ENCODE measurements at regions not wholly inside any gene's neighbourhood (a gene's known extent, or its start where the extent isn't known, plus 50 kb on each side); places are given as distances from the start of the nearest gene placed in this dataset.

- H3K4me1 ChIP-seq (ENCODE audit: control insufficient read depth, insufficient read depth, low read length) = peaks cover 2% of the 10 kb centered on the region; the same call in 1 of the 2 replicates
- TF ChIP-seq ELK1 (IDR thresholded peaks at IDR 0.05; ENCODE audit: borderline replicate concordance, low read depth, low read length) = no peak
- TF ChIP-seq CTCF (conservative IDR thresholded peaks at IDR 0.05; ENCODE audit: low read depth, low read length) = no peak
- TF ChIP-seq RFX5 (IDR thresholded peaks at IDR 0.05; ENCODE audit: low read depth, low read length) = no peak
- no peak for TF ChIP-seq RCOR1 (IDR thresholded peaks at IDR 0.05; ENCODE audit: insufficient replicate concordance, low read length)
- no peak for TF ChIP-seq FOS (IDR thresholded peaks at IDR 0.05; ENCODE audit: low read depth, low read length)
- TF ChIP-seq POLR2A (IDR thresholded peaks at IDR 0.05; ENCODE audit: low read depth, low read length) = no peak
- no peak for TF ChIP-seq NFE2L2 (IDR thresholded peaks at IDR 0.05; ENCODE audit: low read depth, low read length)
- no peak for TF ChIP-seq CHD1 (IDR thresholded peaks at IDR 0.05; ENCODE audit: low read depth, low read length)
- TF ChIP-seq USF2 (IDR thresholded peaks at IDR 0.05; ENCODE audit: low read depth, low read length) = no peak
- TF ChIP-seq MAFK (IDR thresholded peaks at IDR 0.05; ENCODE audit: low read depth, low read length) = no peak
- no peak for TF ChIP-seq CEBPB (IDR thresholded peaks at IDR 0.05; ENCODE audit: low read depth, low read length)
- H3K9me3 ChIP-seq (ENCODE audit: control insufficient read depth, insufficient read depth, low read length) = no peaks in the 10 kb centered on the region
- no CpG with 5 or more reads among the region's 4 CpGs for WGBS, 2 experiments (ENCODE audit: extremely low coverage in 2 of 2, insufficient read length in 1 of 2)
- no peak overlapping the region for H2BK15ac ChIP-seq (ENCODE audit: low read depth, low read length)
- no peak overlapping the region for H4K91ac ChIP-seq (ENCODE audit: insufficient read depth, low read depth, low read length)
- intact Hi-C loops (cut with micrococcal nuclease) (no loop called here), in situ Hi-C loops (cut with MboI; ENCODE audit: low sequenced_read_pairs) (no loop called here), dilution Hi-C loops (cut with HindIII; ENCODE audit: low sequenced_read_pairs, unreplicated experiment) (no loop called here)
- H4K20me1 ChIP-seq (ENCODE audit: insufficient read depth, low read length) = no peaks in the 10 kb centered on the region
- no peak overlapping the region for H3K27ac ChIP-seq (ENCODE audit: insufficient read depth, low read length)
- no peak overlapping the region for H2AK9ac ChIP-seq (replicated peaks; ENCODE audit: low read depth, low read length, poor library complexity)
- no peak overlapping the region for H3K9ac ChIP-seq (ENCODE audit: low read depth, low read length)
- H3K4me2 ChIP-seq (ENCODE audit: low read depth, low read length) = no peak overlapping the region
- no peak overlapping the region for H2AK5ac ChIP-seq (ENCODE audit: low read depth, low read length)
- ChIA-PET CTCF (no interaction called here), POLR2A (ENCODE audit: unreplicated experiment) (no interaction called here)
- no peaks in the 10 kb centered on the region for H3K79me1 ChIP-seq (ENCODE audit: low read depth in 1 of 2, low read length in 2 of 2)
- no peaks in the 10 kb centered on the region for H3K9me1 ChIP-seq (ENCODE audit: insufficient read depth, low read length)
- no peaks in the 10 kb centered on the region for H3K36me3 ChIP-seq (ENCODE audit: control insufficient read depth, insufficient read depth, low read length)
- no peaks in the 10 kb centered on the region for H3K27me3 ChIP-seq (ENCODE audit: control insufficient read depth, insufficient read depth, low read length)
- H3K4ac ChIP-seq (ENCODE audit: low read depth, low read length) = no peak overlapping the region
- no peak overlapping the region for H2BK20ac ChIP-seq (ENCODE audit: low read depth, low read length)
- no peak overlapping the region for H2BK5ac ChIP-seq (ENCODE audit: low read depth, low read length, poor library complexity, severe bottlenecking)
- ATAC-seq (ENCODE audit: low read depth) (no peak), DNase-seq (no peak)
- no TSS peak for BruUV-seq (replicated peaks)
- H2AFZ ChIP-seq (replicated peaks; ENCODE audit: low read length, poor library complexity) = no peak overlapping the region
- H3K18ac ChIP-seq (ENCODE audit: low read depth, low read length) = no peak overlapping the region
- H4K8ac ChIP-seq (ENCODE audit: low read depth in 2 of 2, low read length in 2 of 2) = no peak overlapping the region
- no peak overlapping the region for H3K14ac ChIP-seq (replicated peaks; ENCODE audit: low read depth, low read length)
- no peak overlapping the region for H2BK120ac ChIP-seq (ENCODE audit: low read depth, low read length)
- H4K5ac ChIP-seq (ENCODE audit: low read depth, low read length) = no peak overlapping the region
- no peak overlapping the region for H3K56ac ChIP-seq (ENCODE audit: extremely low read depth, insufficient read depth, low read length)
- no peak overlapping the region for H3K4me3 ChIP-seq (ENCODE audit: insufficient read depth, low read depth, low read length)
- H3K23ac ChIP-seq (ENCODE audit: low read depth, low read length) = no peak overlapping the region
Measured at GRCh38 chr12:20317554-20317953, 50.8 kb upstream of the PDE3A start.
